ENCODE measurements at regions not wholly inside any gene's neighbourhood (a gene's known extent, or its start where the extent isn't known, plus 50 kb on each side); places are given as distances from the start of the nearest gene placed in this dataset.

GRCh38 chr6:71481011-71481410 is 192.4 kb downstream of the OGFRL1 start:
- no peak for DNase-seq (ENCODE audit: low spot score)

DNA sequence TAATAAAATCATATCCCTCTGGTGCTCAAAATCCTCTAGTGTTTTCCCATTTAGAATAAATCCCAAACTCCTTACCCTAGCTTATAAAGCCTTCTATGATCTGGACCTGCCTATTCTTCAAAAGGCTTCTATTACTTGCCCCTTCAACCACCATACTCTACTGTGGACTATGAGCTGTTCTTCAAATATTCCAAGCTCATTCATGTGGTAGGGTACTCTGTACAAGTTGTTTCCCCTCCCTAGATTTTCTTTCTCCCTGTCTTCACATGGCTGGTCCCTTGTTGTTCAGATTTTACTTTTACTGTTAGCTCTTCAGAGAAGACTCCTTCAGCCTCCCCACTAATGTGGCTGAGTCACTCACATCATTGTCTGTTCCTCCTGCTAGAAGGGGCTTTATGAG is 193.2 kb downstream of the OGFRL1 start:
- DNase-seq (ENCODE audit: low spot score): no peak

DNA sequence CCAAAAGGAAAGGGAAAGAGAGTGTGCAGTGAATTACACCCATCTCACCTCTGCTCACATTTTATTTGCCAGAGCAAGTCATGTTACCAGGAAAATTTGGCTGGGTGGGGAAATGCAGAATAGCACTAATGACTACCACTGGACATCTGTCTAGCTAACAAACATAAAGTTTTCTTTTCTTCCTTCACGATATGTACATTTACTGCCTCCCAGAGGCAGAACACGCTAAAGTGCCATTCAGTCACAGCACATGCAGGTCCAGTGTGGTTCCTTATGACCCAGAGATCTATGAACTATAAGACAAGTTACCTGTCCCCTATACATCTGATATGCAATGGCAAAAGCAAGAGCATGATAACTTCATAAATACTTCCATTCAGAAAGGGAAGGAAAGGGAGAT is 194.1 kb downstream of the OGFRL1 start:
- no peak for DNase-seq (ENCODE audit: low spot score)

GRCh38 chr6:71486461-71486860 is 197.8 kb downstream of the OGFRL1 start:
- DNase-seq (ENCODE audit: low spot score): no peak

GRCh38 chr6:71488186-71488585 is 199.6 kb downstream of the OGFRL1 start:
- no peak for DNase-seq (ENCODE audit: low spot score)

- DNase-seq (ENCODE audit: low spot score): no peak
Observed at GRCh38 chr6:71489736-71490135, 201.1 kb downstream of the OGFRL1 start.

DNA sequence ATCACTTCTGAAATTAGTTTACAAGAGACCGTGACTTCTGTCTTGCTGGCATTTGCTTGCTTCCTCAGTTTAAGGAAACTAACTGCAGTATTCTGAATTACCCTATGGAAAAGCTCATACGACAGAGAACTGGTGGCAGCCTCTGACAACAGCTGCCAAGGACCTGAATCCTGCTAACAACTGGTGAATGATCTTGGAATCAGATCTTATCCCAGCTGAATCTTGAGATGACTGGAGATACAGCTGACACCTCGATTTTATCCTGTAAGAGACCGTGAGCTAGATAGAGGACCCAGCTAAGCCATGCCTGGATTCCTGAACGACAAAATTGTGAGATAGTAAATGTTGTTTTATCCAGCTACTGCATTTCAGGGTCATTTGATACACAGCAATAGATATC is 202.3 kb downstream of the OGFRL1 start:
- DNase-seq (ENCODE audit: low spot score): no peak

GRCh38 chr6:71491844-71492243 is 203.2 kb downstream of the OGFRL1 start:
- DNase-seq (ENCODE audit: low spot score): no peak

GRCh38 chr6:71492668-71493067 is 204.1 kb downstream of the OGFRL1 start:
- DNase-seq (ENCODE audit: low spot score): no peak

- no peak for DNase-seq (ENCODE audit: low spot score)
Observed at GRCh38 chr6:71496018-71496721, 207.6 kb downstream of the OGFRL1 start.

GRCh38 chr6:71496722-71497033 is 208.1 kb downstream of the OGFRL1 start:
- no peak for DNase-seq (ENCODE audit: low spot score)

- no peak for DNase-seq (ENCODE audit: low spot score)
Observed at GRCh38 chr6:71498638-71499037, 210.0 kb downstream of the OGFRL1 start.

DNA sequence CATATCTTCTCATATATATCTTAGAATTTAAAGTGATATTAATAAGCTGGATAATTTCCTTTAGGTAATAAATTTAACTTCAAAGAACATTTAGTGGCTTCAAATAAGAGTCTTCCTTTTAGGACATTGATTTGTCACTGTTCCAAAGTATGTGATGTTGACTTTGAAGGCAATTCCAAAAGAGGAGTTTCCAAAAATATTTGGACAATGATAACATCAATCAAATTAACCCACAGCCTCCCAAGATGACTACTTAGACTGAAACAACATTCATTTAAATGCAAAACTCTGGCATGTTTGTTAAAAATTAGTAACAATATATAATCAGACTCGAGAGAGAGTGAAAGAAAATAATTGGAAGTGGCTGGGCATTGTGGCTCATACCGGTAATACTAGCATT is 211.1 kb downstream of the OGFRL1 start:
- no peak for DNase-seq (ENCODE audit: low spot score)

DNA sequence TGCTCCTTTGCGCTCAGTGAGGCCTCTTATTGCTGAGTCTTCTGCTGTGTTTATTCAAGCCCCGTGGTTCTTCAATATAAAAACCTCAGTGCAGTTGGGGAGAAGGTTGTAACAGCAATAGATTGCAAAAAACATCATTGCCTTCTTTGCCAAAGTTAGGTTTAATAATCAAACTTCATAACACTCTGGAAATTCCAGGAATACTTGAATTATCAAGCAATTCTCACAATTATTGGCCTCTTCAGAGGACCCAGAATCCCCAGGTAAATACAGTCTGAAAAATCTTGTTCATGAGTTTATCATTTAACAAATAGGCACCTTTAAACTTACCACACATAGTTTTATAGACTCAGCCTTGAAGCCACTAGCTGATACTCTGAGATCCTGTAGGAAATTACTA is 213.6 kb downstream of the OGFRL1 start:
- DNase-seq (ENCODE audit: low spot score): no peak

DNA sequence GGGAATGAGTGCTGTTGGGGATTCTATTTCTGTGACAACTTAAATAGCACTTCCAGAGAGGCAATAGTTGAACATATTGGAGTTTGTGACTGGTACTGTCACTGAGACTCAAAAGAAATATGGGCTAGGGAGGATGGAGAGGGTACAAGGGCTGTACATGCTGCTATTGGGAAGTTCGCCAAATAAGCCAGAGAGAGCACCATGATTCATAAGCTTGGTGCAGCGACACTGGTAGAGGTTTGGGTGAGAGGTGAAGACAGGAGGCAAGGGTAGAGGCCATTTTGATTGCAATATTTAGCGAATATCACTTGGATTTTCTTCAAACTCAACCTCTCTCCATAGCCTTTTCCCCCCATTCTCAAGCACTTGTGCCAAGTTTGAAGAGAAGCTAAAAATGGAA is 214.3 kb downstream of the OGFRL1 start:
- DNase-seq (ENCODE audit: low spot score): no peak

- no peak for DNase-seq (ENCODE audit: low spot score)
Observed at GRCh38 chr6:71507183-71507582, 218.6 kb downstream of the OGFRL1 start.

DNA sequence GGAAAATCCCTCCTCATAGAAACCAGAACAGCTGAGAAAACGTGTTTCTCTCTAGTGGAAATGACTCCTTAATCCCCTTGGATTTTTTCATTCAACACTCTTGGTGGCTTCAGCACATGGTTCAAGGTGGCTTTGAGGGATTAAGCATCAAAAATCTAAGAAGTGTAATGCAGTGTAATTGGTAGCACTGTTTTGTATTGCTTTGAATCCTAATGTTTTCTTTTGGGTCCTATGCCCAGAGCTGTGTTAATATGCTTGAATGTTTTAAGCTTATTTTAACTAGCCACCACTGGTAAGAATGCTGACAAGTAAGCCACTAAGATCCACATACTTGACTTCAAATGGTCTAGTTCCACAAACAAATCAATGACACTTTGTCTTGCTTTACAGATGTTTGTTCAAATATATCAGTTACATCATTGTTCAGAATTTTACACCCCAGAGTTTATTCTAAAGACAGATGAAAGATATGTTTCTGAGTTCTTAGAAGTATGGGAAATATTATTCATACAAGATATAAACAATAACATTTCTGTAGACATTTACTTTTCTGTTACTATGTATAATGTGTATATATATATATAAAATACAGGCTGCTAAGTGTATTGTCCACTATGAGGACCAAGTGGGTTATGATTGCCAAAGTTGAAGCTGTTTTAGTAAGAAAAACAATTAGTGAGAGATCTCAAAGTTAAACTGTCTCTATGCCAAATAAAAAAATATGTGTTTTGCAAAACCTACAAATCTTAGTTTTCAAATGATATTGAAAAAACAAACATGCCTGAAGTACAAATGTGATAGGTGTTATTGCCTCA is 220.8 kb downstream of the OGFRL1 start:
- DNase-seq (ENCODE audit: low spot score): no peak

GRCh38 chr6:71510057-71510713 is 221.6 kb downstream of the OGFRL1 start:
- DNase-seq (ENCODE audit: low spot score): peak; percentile 53

DNA sequence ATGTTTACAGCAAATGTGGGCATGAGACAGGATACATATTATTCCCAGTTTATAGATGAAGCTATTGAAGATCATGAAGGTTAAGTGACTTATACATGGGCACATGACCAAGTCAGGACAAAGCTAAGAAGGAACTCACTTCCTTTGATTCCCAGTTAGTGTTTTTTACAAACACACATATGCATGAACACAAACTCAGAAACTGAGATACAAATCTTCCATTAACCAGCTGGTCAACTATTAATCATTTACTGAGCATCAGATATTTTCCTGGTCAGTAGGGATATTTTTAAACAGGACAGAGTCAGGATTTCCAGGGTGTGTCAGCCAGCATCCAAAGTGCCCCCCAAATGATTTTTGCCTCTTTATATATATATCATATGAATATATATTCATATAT is 222.2 kb downstream of the OGFRL1 start:
- no peak for DNase-seq (ENCODE audit: low spot score)

GRCh38 chr6:71512256-71512655 is 223.6 kb downstream of the OGFRL1 start:
- DNase-seq (ENCODE audit: low spot score): no peak

GRCh38 chr6:71513036-71513435 is 224.4 kb downstream of the OGFRL1 start:
- no peak for DNase-seq (ENCODE audit: low spot score)

DNA sequence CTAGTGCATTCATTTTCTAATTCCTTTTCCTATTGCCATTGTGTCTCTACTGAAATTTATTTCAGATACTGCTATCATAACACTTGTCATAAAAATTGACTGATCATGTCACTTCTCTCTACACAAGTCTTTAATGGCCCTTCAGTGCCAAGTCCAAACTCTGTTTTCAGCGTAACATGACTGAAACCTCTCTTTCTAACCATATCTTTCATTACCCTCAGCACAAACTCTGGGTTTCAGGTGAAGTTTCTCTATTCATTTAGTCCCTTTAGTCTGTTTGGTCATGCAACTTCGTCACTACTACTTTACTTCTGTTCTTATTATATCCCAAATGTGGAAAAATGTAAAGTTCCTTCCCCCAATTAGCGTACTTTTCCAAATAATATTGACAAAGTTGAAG is 234.9 kb downstream of the OGFRL1 start:
- no peak for DNase-seq (ENCODE audit: low spot score)

DNA sequence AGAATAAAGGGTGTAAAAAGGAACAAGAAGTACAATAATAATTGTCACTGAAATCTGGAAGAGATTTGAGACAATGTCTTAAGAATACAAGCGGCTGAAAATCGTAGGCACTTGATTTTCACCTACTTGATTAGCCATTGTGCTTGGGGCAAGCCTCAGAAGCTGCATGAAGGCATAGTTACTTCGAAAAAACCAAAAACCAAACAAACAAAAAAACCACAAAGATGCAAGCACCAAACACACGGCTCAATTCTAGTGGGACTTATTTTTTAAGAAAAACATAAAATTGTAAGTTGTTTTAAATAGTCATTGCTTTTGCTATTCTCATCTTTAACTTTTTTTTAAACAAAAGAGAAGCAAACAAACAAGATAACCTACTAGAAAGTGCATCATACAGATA is 235.6 kb downstream of the OGFRL1 start:
- no peak for DNase-seq (ENCODE audit: low spot score)

Data from globus pallidus (tissue), 1 donor.